ENCODE measurements at regions not wholly inside any gene's neighbourhood (a gene's known extent, or its start where the extent isn't known, plus 50 kb on each side); places are given as distances from the start of the nearest gene placed in this dataset.
"Not testable (repeated sequence)": the region's sequence is repeated elsewhere in the genome, so short reads cannot be mapped to it uniquely, and the experiment has no call there.

GRCh38 chr1:217921126-217921904 lies 290.2 kb downstream of the SPATA17 start:
- no peak for DNase-seq

- DNase-seq, result no peak
Measured at GRCh38 chr1:217924924-217925323, 293.8 kb downstream of the SPATA17 start.

GRCh38 chr1:217929213-217929885 lies 298.2 kb downstream of the SPATA17 start:
- no peak for DNase-seq

- DNase-seq, result no peak
Measured at GRCh38 chr1:217943361-217943760, 312.2 kb downstream of the SPATA17 start.

GRCh38 chr1:217944550-217944949 lies 313.4 kb downstream of the SPATA17 start:
- no peak for DNase-seq

- no peak for DNase-seq
Measured at GRCh38 chr1:217946511-217946910, 315.4 kb downstream of the SPATA17 start.

- DNase-seq, result no peak
Measured at GRCh38 chr1:217948741-217949140, 317.6 kb downstream of the SPATA17 start.

- no peak for DNase-seq
Measured at GRCh38 chr1:217953330-217953729, 322.2 kb downstream of the SPATA17 start.

- DNase-seq, result no peak
Measured at GRCh38 chr1:217953922-217954321, 322.8 kb downstream of the SPATA17 start.

GRCh38 chr1:217955723-217956122 lies 324.6 kb downstream of the SPATA17 start:
- DNase-seq, result no peak

GRCh38 chr1:217965156-217965786 lies 319.8 kb upstream of the RRP15 start:
- no peak for DNase-seq

GRCh38 chr1:217968085-217968484 lies 317.0 kb upstream of the RRP15 start:
- no peak for DNase-seq

GRCh38 chr1:217969428-217969827 lies 315.7 kb upstream of the RRP15 start:
- no peak for DNase-seq

- DNase-seq, result no peak
Measured at GRCh38 chr1:217977943-217978342, 307.1 kb upstream of the RRP15 start.

- no peak for DNase-seq
Measured at GRCh38 chr1:217981430-217981829, 303.7 kb upstream of the RRP15 start.

GRCh38 chr1:217982331-217983050 lies 302.6 kb upstream of the RRP15 start:
- no peak for DNase-seq

GRCh38 chr1:217983051-217983375 lies 302.1 kb upstream of the RRP15 start:
- DNase-seq, result no peak

GRCh38 chr1:217985641-217986040 lies 299.5 kb upstream of the RRP15 start:
- DNase-seq, result no peak

GRCh38 chr1:217989510-217989909 lies 295.6 kb upstream of the RRP15 start:
- DNase-seq, result no peak

GRCh38 chr1:217993439-217993838 lies 291.7 kb upstream of the RRP15 start:
- DNase-seq, result no peak

GRCh38 chr1:218008296-218008695 lies 276.8 kb upstream of the RRP15 start:
- DNase-seq, result not testable (repeated sequence)

- not testable (repeated sequence) for DNase-seq
Measured at GRCh38 chr1:218015106-218015505, 270.0 kb upstream of the RRP15 start.

GRCh38 chr1:218024211-218024720 lies 260.8 kb upstream of the RRP15 start:
- DNase-seq, result no peak

Data from amniotic stem cell (primary cell).